CD14-positive monocyte (primary cell): ENCODE measurements at regions not wholly inside any gene's neighbourhood (a gene's known extent, or its start where the extent isn't known, plus 50 kb on each side); places are given as distances from the start of the nearest gene placed in this dataset.

ENCODE experiments used
- DNase-seq, 3 donors: peaks; one replicate each; pipeline ENCODE4 v3.0.0-alpha.2; 2011 to 2022
- H2AFZ ChIP-seq: 2 replicates; pipeline ENCODE4 v1.6.0; 2012; ENCODE audit warnings: mild to moderate bottlenecking, low read depth, low read length, inconsistent platforms; ENCODE audit not compliant: insufficient read depth, poor library complexity, severe bottlenecking
- H3K27ac ChIP-seq, 2 donors: 1 replicate in 1 of 2; 2 replicates in 1 of 2; pipeline ENCODE4 v1.5.1; 2012 to 2013; ENCODE audit warnings: low read length in 2 of 2, control low read depth in 1 of 2, inconsistent platforms in 1 of 2, low read depth in 1 of 2, mild to moderate bottlenecking in 1 of 2
- H3K27me3 ChIP-seq, 2 donors: one replicate each; pipeline versions ENCODE4 v1.6.0 to v1.6.1; 2011 to 2013; ENCODE audit warnings: low read length in 2 of 2; ENCODE audit not compliant: control insufficient read depth in 2 of 2, insufficient read depth in 2 of 2
- H3K36me3 ChIP-seq, 2 donors: replicated peaks in 1 of 2; 1 replicate in 1 of 2; 2 replicates in 1 of 2; pipeline versions ENCODE4 v1.5.1 to v1.6.1; 2012 to 2013; ENCODE audit warnings: low read length in 2 of 2, control low read depth in 1 of 2, inconsistent platforms in 1 of 2, mild to moderate bottlenecking in 1 of 2; ENCODE audit not compliant: insufficient read depth in 2 of 2, control insufficient read depth in 1 of 2
- H3K4me1 ChIP-seq, 2 donors: 1 replicate in 1 of 2; 2 replicates in 1 of 2; pipeline versions ENCODE4 v1.5.1 to v1.6.1; 2012 to 2013; ENCODE audit warnings: low read length in 2 of 2, control low read depth in 1 of 2, inconsistent platforms in 1 of 2, mild to moderate bottlenecking in 1 of 2, moderate library complexity in 1 of 2; ENCODE audit not compliant: insufficient read depth in 2 of 2, control insufficient read depth in 1 of 2
- H3K4me2 ChIP-seq: replicated peaks from 2 replicates; pipeline ENCODE3; 2012; ENCODE audit warnings: low read length, moderate library complexity, mild to moderate bottlenecking; ENCODE audit not compliant: poor library complexity, severe bottlenecking; ENCODE audit errors: extremely low read depth
- H3K4me3 ChIP-seq, 3 experiments: fragments of 200-600 bp in 1 of 3; sonication (generic) in 1 of 3; replicated peaks in 1 of 3; 1 replicate in 2 of 3; 2 replicates in 1 of 3; pipeline ENCODE4 v1.5.1; 2011 to 2013; ENCODE audit warnings: low read length in 3 of 3, mild to moderate bottlenecking in 3 of 3, control low read depth in 2 of 3, low read depth in 2 of 3, inconsistent platforms in 1 of 3, moderate library complexity in 1 of 3
- H3K79me2 ChIP-seq: 2 replicates; pipeline ENCODE4 v1.6.0; 2012; ENCODE audit warnings: mild to moderate bottlenecking, control low read depth, inconsistent platforms, low read length, moderate library complexity; ENCODE audit not compliant: insufficient read depth
- H3K9ac ChIP-seq: 2 replicates; pipeline ENCODE4 v1.6.0; 2017; ENCODE audit warnings: low read length, mild to moderate bottlenecking; ENCODE audit not compliant: insufficient read depth, poor library complexity, severe bottlenecking
- H3K9me3 ChIP-seq, 2 donors: replicated peaks in 1 of 2; 1 replicate in 1 of 2; 2 replicates in 1 of 2; pipeline versions ENCODE4 v1.5.1 to v1.6.1; 2012 to 2013; ENCODE audit warnings: low read length in 2 of 2, control low read depth in 1 of 2; ENCODE audit not compliant: control insufficient read depth in 1 of 2, insufficient read depth in 1 of 2
- H4K20me1 ChIP-seq: 2 replicates; pipeline ENCODE4 v1.6.0; 2012; ENCODE audit warnings: mild to moderate bottlenecking, low read length, control low read depth, moderate library complexity; ENCODE audit not compliant: insufficient read depth
- H3K27ac Mint-ChIP-seq, 7 donors: one replicate each; pipeline ENCODE4 v1.8.0; 2020; ENCODE audit warnings: mild to moderate bottlenecking in 7 of 7, mixed read lengths in 7 of 7, moderate library complexity in 6 of 7, inconsistent platforms in 2 of 7
- H3K27me3 Mint-ChIP-seq, 3 donors: one replicate each; pipeline ENCODE4 v1.8.0; 2021 to 2022; ENCODE audit warnings: low read depth in 3 of 3, mild to moderate bottlenecking in 3 of 3, mixed read lengths in 3 of 3, moderate library complexity in 3 of 3, inconsistent platforms in 1 of 3
- H3K36me3 Mint-ChIP-seq, 2 donors: one replicate each; pipeline ENCODE4 v1.8.0; 2020; ENCODE audit warnings: mixed read lengths in 2 of 2, inconsistent platforms in 1 of 2, mild to moderate bottlenecking in 1 of 2
- H3K4me1 Mint-ChIP-seq: one replicate; pipeline ENCODE4 v1.8.0; 2020; ENCODE audit warnings: mild to moderate bottlenecking, mixed read lengths
- H3K4me3 Mint-ChIP-seq, 2 donors: one replicate each; pipeline ENCODE4 v1.8.0; 2020; ENCODE audit warnings: mild to moderate bottlenecking in 2 of 2, mixed read lengths in 2 of 2, moderate library complexity in 1 of 2
- H3K9me3 Mint-ChIP-seq, 7 donors: one replicate each; pipeline ENCODE4 v1.8.0; 2020 to 2022; ENCODE audit warnings: mixed read lengths in 7 of 7, mild to moderate bottlenecking in 6 of 7, moderate library complexity in 6 of 7, inconsistent platforms in 2 of 7
- CTCF ChIP-seq: fragments of 200-600 bp; IDR thresholded peaks from one replicate; pipeline ENCODE4 v1.8.0; 2022; ENCODE audit warnings: antibody characterized with exemption, mild to moderate bottlenecking
- WGBS: methylation state at CpG from one replicate; pipeline ENCODE4 v1.1.5; 2013; ENCODE audit warnings: missing lambda C conversion rate; ENCODE audit not compliant: insufficient coverage; 5-methylcytosine and 5-hydroxymethylcytosine counted together
- intact Hi-C, 2 donors: fragments of 100-400 bp; cut with micrococcal nuclease; formaldehyde crosslinking; loops; one replicate each; pipeline versions ENCODE4 v1.15.0 to v1.15.1; 2023

- no peak for TF ChIP-seq CTCF
- H3K27ac ChIP-seq: no peak overlapping the region
- DNase-seq: no peak
- H3K4me3 ChIP-seq: no peak overlapping the region
- H3K4me3 Mint-ChIP-seq: no peak overlapping the region
- intact Hi-C loops: no loop called here
- no peak overlapping the region for H3K9ac ChIP-seq
- H3K27me3 ChIP-seq: no peaks in the 10 kb centered on the region
- H3K36me3 Mint-ChIP-seq: no peaks in the 10 kb centered on the region
- H3K79me2 ChIP-seq: no peaks in the 10 kb centered on the region
- H3K9me3 Mint-ChIP-seq: peaks cover 0 to 2% (median 0%) of the 10 kb centered on the region in 7 donors
- H2AFZ ChIP-seq: no peak overlapping the region
- no peaks in the 10 kb centered on the region for H3K27me3 Mint-ChIP-seq
- no peaks in the 10 kb centered on the region for H3K9me3 ChIP-seq
- H4K20me1 ChIP-seq: no peaks in the 10 kb centered on the region
- no peak overlapping the region for H3K4me2 ChIP-seq
- 100% methylated on average over 1 of the region's 1 CpG for WGBS
- no peaks in the 10 kb centered on the region for H3K4me1 ChIP-seq
- H3K4me1 Mint-ChIP-seq: no peaks in the 10 kb centered on the region
- H3K27ac Mint-ChIP-seq: no peak overlapping the region
- H3K36me3 ChIP-seq: no peaks in the 10 kb centered on the region
Measured at GRCh38 chr14:80146941-80147340, 64.4 kb downstream of the DIO2 start.

GRCh38 chr14:80136358-80136757 lies 74.9 kb downstream of the DIO2 start:
- no peaks in the 10 kb centered on the region for H3K4me1 ChIP-seq
- no peak overlapping the region for H3K4me2 ChIP-seq
- no peak overlapping the region for H2AFZ ChIP-seq
- H3K27me3 ChIP-seq: no peaks in the 10 kb centered on the region
- no peaks in the 10 kb centered on the region for H4K20me1 ChIP-seq
- no peaks in the 10 kb centered on the region for H3K79me2 ChIP-seq
- intact Hi-C loops: no loop called here
- peaks cover 12 to 44% of the 10 kb centered on the region in 2 donors for H3K9me3 ChIP-seq
- H3K9ac ChIP-seq: no peak overlapping the region
- TF ChIP-seq CTCF: no peak
- no peaks in the 10 kb centered on the region for H3K36me3 ChIP-seq
- 100% methylated on average over 2 of the region's 4 CpGs for WGBS
- Mint-ChIP-seq H3K4me3 (no peak overlapping the region), H3K27me3 (no peaks in the 10 kb centered on the region), H3K9me3 (peaks cover 6 to 16% (median 10%) of the 10 kb centered on the region in 7 donors), H3K4me1 (no peaks in the 10 kb centered on the region), H3K27ac (no peak overlapping the region), H3K36me3 (no peaks in the 10 kb centered on the region)
- no peak overlapping the region for H3K27ac ChIP-seq
- no peak for DNase-seq
- no peak overlapping the region for H3K4me3 ChIP-seq
